GM12873 (cell line): ENCODE measurements at regions not wholly inside any gene's neighbourhood (a gene's known extent, or its start where the extent isn't known, plus 50 kb on each side); places are given as distances from the start of the nearest gene placed in this dataset.

Experiments used
- CTCF ChIP-seq: IDR thresholded peaks from 2 replicates; pipeline ENCODE4 v1.5.1; 2012; ENCODE audit warnings: low read depth, mild to moderate bottlenecking, moderate library complexity, low read length, control low read depth; ENCODE audit not compliant: insufficient read depth; ENCODE audit errors: missing control alignments

GRCh38 chr3:16743276-16743675 lies 138.1 kb upstream of the DAZL start:
- no peak for TF ChIP-seq CTCF

- TF ChIP-seq CTCF, result no peak
These were observed 125.4 kb upstream of the PLCL2 start for GRCh38 chr3:16759227-16759903.

- TF ChIP-seq CTCF, result no peak
These were observed 123.2 kb upstream of the PLCL2 start for GRCh38 chr3:16761571-16761970.

- no peak for TF ChIP-seq CTCF
These were observed 119.1 kb upstream of the PLCL2 start for GRCh38 chr3:16765661-16766060.

- TF ChIP-seq CTCF, result no peak
These were observed 117.7 kb upstream of the PLCL2 start for GRCh38 chr3:16767006-16767405.

- no peak for TF ChIP-seq CTCF
These were observed 116.7 kb upstream of the PLCL2 start for GRCh38 chr3:16768014-16768413.

- TF ChIP-seq CTCF, result no peak
These were observed 115.8 kb upstream of the PLCL2 start for GRCh38 chr3:16768956-16769355.

GRCh38 chr3:16769525-16769924 lies 115.2 kb upstream of the PLCL2 start:
- TF ChIP-seq CTCF, result no peak
